K562 (cell line): ENCODE measurements at regions not wholly inside any gene's neighbourhood (a gene's known extent, or its start where the extent isn't known, plus 50 kb on each side); places are given as distances from the start of the nearest gene placed in this dataset.

Experiments
- ATAC-seq: fragments of 200-7000 bp; cut with Tn5 transposase; 3 replicates; pipeline ENCODE4 v1.9.1; 2020; ENCODE audit warnings: moderate library complexity
- BruUV-seq: library from RNA; stranded (reverse); fragments of 400-500 nt; replicated peaks from 2 replicates; lab custom pipeline; 2021; lab: Mats Ljungman, UMichigan
- CTCF ChIA-PET: fragments of 300-600 bp; formaldehyde crosslinking; extraction: SDS; loops from one replicate; lab custom pipeline; 2021; ENCODE audit warnings: low intra/inter-chr PET ratio; lab: Yijun Ruan, JAX
- POLR2A ChIA-PET: fragments of 300-600, 350-650 bp; sonication (Branson Sonifier 250); formaldehyde crosslinking; extraction: SDS; loops from one replicate; lab custom pipeline; 2021; ENCODE audit warnings: antibody characterized with exemption, inconsistent platforms; lab: Yijun Ruan, JAX
- DNase-seq, 4 experiments: peaks; one replicate each; pipeline versions ENCODE4 v3.0.0 to v3.0.0-alpha.2; 2011 to 2018; ENCODE audit warnings: low spot score in 3 of 4, mixed read lengths in 3 of 4; ENCODE audit errors: extremely low read depth in 1 of 4
- FAIRE-seq: peaks from 2 replicates; lab custom pipeline; 2011; peaks lifted over from hg19 to GRCh38; lab: Jason Lieb, UNC
- H2AFZ ChIP-seq: 2 replicates; pipeline ENCODE4 v1.6.0; 2011; ENCODE audit warnings: low read depth, low read length, control low read depth, inconsistent platforms
- H3K27ac ChIP-seq: fragments of 200-600 bp; 3 replicates; pipeline ENCODE4 v1.8.0; 2011; ENCODE audit warnings: low read depth, mild to moderate bottlenecking, control low read depth, inconsistent platforms, low read length, moderate library complexity, mixed read lengths; ENCODE audit errors: extremely low read depth
- H3K27me3 ChIP-seq, 2 experiments: fragments of 300-600 bp in 1 of 2; 2 replicates in 1 of 2; 3 replicates in 1 of 2; pipeline versions ENCODE4 v1.6.0 to v1.8.0; 2011; ENCODE audit warnings: inconsistent platforms in 2 of 2, low read length in 2 of 2, mild to moderate bottlenecking in 1 of 2, mixed read lengths in 1 of 2, moderate library complexity in 1 of 2; ENCODE audit not compliant: control insufficient read depth in 2 of 2, insufficient read depth in 2 of 2
- H3K36me3 ChIP-seq: fragments of 300-600 bp; 3 replicates; pipeline ENCODE4 v1.8.0; 2011; ENCODE audit warnings: mild to moderate bottlenecking, low read length, inconsistent platforms; ENCODE audit not compliant: control insufficient read depth, insufficient read depth
- H3K4me1 ChIP-seq, 2 experiments: fragments of 200-600 bp in 1 of 2; replicated peaks in 1 of 2; 2 replicates in 1 of 2; 3 replicates in 1 of 2; pipeline versions ENCODE4 v1.5.1 to v1.8.0; 2011; ENCODE audit warnings: inconsistent platforms in 2 of 2, low read length in 2 of 2, mild to moderate bottlenecking in 1 of 2, mixed read lengths in 1 of 2, moderate library complexity in 1 of 2; ENCODE audit not compliant: control insufficient read depth in 2 of 2, insufficient read depth in 2 of 2
- H3K4me2 ChIP-seq: 2 replicates; pipeline ENCODE4 v1.6.1; 2011; ENCODE audit warnings: low read length, control low read depth, inconsistent platforms, mixed read lengths; ENCODE audit not compliant: insufficient read depth
- H3K4me3 ChIP-seq: fragments of 200-600 bp; sonication (generic), shearing (Covaris generic); 2 replicates; pipeline ENCODE4 v1.5.1; 2016; ENCODE audit warnings: control low read depth, inconsistent platforms
- H3K79me2 ChIP-seq: fragments of 200-600 bp; 3 replicates; pipeline ENCODE4 v1.8.0; 2011; ENCODE audit warnings: low read length, inconsistent platforms; ENCODE audit not compliant: control insufficient read depth, insufficient read depth
- H3K9ac ChIP-seq, 2 experiments: 2 replicates each; pipeline versions ENCODE4 v1.6.0 to v1.6.1; 2011; ENCODE audit warnings: low read depth in 2 of 2, low read length in 2 of 2, control low read depth in 1 of 2, inconsistent platforms in 1 of 2, mild to moderate bottlenecking in 1 of 2, mixed read lengths in 1 of 2; ENCODE audit not compliant: insufficient read depth in 1 of 2
- H3K9me1 ChIP-seq: one replicate; pipeline ENCODE4 v1.6.0; 2011; ENCODE audit warnings: inconsistent platforms, mild to moderate bottlenecking, low read length, moderate library complexity; ENCODE audit not compliant: control insufficient read depth, insufficient read depth
- H3K9me3 ChIP-seq: replicated peaks from 2 replicates; pipeline ENCODE4 v1.5.1; 2011; ENCODE audit warnings: low read depth, low read length, inconsistent platforms; ENCODE audit not compliant: control insufficient read depth, insufficient read depth
- H4K20me1 ChIP-seq: replicated peaks from 2 replicates; pipeline ENCODE4 v1.6.1; 2011; ENCODE audit warnings: low read length, inconsistent platforms, mixed read lengths; ENCODE audit not compliant: control insufficient read depth, insufficient read depth
- CBFA2T3 ChIP-seq: fragments of 450-650 bp; IDR thresholded peaks from 2 replicates; pipeline ENCODE4 v1.6.1; 2017
- NFE2 ChIP-seq: IDR thresholded peaks from 2 replicates; pipeline ENCODE4 v1.6.1; 2014; ENCODE audit warnings: antibody characterized with exemption, low read depth
- POLR2H ChIP-seq: IDR thresholded peaks from 2 replicates; pipeline ENCODE4 v1.6.1; 2016; ENCODE audit warnings: missing genetic modification characterization, low read depth, mild to moderate bottlenecking, control low read depth, missing compliant biosample characterization, moderate library complexity
- WGBS: fragments of 100-300 bp; shearing (Covaris generic); methylation state at CpG from one replicate; pipeline ENCODE4 v1.1.6; 2016; ENCODE audit warnings: low coverage, mixed read lengths; ENCODE audit not compliant: insufficient coverage; ENCODE audit errors: missing lambda C conversion rate; 5-methylcytosine and 5-hydroxymethylcytosine counted together
- in situ Hi-C: fragments of 300-500 bp; cut with MboI; formaldehyde crosslinking; loops from 4 replicates; pipeline ENCODE4 v1.15.0; 2018; ENCODE audit warnings: inconsistent platforms, mixed read lengths
- intact Hi-C: fragments of 100-400 bp; cut with micrococcal nuclease; formaldehyde crosslinking; loops from 2 replicates; pipeline ENCODE4 v1.14.2; 2022
- TF ChIP-seq, protein P1 (sequence below): conservative IDR thresholded peaks from 2 replicates; pipeline ENCODE4 v1.6.1; 2011; ENCODE audit warnings: low read depth, mild to moderate bottlenecking, low read length; ENCODE audit not compliant: control insufficient read depth
- TF ChIP-seq, protein P2 (sequence below), 3 experiments: fragments of 200-800 bp in 1 of 3; fragments of 250-450 bp in 1 of 3; fragments of 450-650 bp in 1 of 3; sonication (Bioruptor Pico) in 1 of 3; sonication (Bioruptor generic) in 1 of 3; formaldehyde crosslinking in 1 of 3; IDR thresholded peaks; 2 replicates each; pipeline versions ENCODE4 v1.6.1 to v1.8.0; 2016 to 2022; ENCODE audit warnings: mild to moderate bottlenecking in 2 of 3, missing genetic modification characterization in 2 of 3, missing compliant biosample characterization in 1 of 3, moderate library complexity in 1 of 3

DNA sequence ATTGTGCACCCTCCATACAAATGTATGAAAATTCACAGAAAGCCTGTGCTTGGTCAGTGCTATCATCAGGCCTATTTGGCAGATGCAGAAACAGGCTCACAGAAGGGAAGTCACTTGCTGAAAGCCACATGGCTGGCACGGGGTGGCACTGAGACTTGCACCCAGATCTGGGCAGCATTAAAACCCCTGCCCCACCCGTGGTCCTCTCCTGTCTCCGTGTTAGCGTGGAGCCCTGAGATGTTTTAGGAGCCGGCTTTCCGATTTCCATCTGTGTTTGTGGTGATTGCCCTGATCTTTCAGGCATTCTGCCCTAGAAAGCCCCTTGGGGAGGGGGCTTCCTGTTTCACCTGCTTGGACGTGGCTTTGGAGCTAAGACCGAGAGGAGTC, 102.2 kb upstream of the IER5L start:
- Histone ChIP-seq H2AFZ (no peak overlapping the region), H3K4me3 (no peak overlapping the region), H3K27ac (no peak overlapping the region), H3K9me3 (no peaks in the 10 kb centered on the region), H3K36me3 (no peaks in the 10 kb centered on the region), H3K9ac (no peak overlapping the region), H3K4me2 (no peak overlapping the region), H3K4me1 (peaks cover 0 to 33% of the 10 kb centered on the region in 2 experiments; a peak in 3 of 5 replicates), H3K9me1 (no peaks in the 10 kb centered on the region), H3K27me3 (peaks cover 0 to 18% of the 10 kb centered on the region in 2 experiments; a peak in 2 of 5 replicates), H3K79me2 (no peaks in the 10 kb centered on the region), H4K20me1 (no peaks in the 10 kb centered on the region)
- BruUV-seq = no TSS peak
- ChIA-PET POLR2A (no interaction called here), CTCF (no interaction called here)
- FAIRE-seq (no peak), DNase-seq (no peak), ATAC-seq (no peak)
- TF ChIP-seq CBFA2T3 = no peak
- TF ChIP-seq, protein P1, sequence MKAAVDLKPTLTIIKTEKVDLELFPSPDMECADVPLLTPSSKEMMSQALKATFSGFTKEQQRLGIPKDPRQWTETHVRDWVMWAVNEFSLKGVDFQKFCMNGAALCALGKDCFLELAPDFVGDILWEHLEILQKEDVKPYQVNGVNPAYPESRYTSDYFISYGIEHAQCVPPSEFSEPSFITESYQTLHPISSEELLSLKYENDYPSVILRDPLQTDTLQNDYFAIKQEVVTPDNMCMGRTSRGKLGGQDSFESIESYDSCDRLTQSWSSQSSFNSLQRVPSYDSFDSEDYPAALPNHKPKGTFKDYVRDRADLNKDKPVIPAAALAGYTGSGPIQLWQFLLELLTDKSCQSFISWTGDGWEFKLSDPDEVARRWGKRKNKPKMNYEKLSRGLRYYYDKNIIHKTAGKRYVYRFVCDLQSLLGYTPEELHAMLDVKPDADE = no peak
- TF ChIP-seq POLR2H = no peak
- TF ChIP-seq NFE2 = no peak
- TF ChIP-seq, protein P2, sequence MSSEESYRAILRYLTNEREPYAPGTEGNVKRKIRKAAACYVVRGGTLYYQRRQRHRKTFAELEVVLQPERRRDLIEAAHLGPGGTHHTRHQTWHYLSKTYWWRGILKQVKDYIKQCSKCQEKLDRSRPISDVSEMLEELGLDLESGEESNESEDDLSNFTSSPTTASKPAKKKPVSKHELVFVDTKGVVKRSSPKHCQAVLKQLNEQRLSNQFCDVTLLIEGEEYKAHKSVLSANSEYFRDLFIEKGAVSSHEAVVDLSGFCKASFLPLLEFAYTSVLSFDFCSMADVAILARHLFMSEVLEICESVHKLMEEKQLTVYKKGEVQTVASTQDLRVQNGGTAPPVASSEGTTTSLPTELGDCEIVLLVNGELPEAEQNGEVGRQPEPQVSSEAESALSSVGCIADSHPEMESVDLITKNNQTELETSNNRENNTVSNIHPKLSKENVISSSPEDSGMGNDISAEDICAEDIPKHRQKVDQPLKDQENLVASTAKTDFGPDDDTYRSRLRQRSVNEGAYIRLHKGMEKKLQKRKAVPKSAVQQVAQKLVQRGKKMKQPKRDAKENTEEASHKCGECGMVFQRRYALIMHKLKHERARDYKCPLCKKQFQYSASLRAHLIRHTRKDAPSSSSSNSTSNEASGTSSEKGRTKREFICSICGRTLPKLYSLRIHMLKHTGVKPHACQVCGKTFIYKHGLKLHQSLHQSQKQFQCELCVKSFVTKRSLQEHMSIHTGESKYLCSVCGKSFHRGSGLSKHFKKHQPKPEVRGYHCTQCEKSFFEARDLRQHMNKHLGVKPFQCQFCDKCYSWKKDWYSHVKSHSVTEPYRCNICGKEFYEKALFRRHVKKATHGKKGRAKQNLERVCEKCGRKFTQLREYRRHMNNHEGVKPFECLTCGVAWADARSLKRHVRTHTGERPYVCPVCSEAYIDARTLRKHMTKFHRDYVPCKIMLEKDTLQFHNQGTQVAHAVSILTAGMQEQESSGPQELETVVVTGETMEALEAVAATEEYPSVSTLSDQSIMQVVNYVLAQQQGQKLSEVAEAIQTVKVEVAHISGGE (CRISPR knock-in tag; IDR thresholded peaks at IDR 0.05) = no peak
- intact Hi-C loops = no loop called here
- in situ Hi-C loops = no loop called here
- WGBS = 0% methylated on average over 7 of the region's 8 CpGs
